IPS-18c (cell line): ENCODE measurements at regions not wholly inside any gene's neighbourhood (a gene's known extent, or its start where the extent isn't known, plus 50 kb on each side); places are given as distances from the start of the nearest gene placed in this dataset.

ENCODE experiments used
- H3K4me3 ChIP-seq: 2 replicates; pipeline ENCODE4 v1.7.0; 2013; ENCODE audit warnings: low read depth, mild to moderate bottlenecking, low read length, moderate library complexity; ENCODE audit not compliant: insufficient read depth
- H3K9me3 ChIP-seq: one replicate; pipeline ENCODE4 v1.6.1; 2013; ENCODE audit warnings: mild to moderate bottlenecking, low read length, moderate library complexity; ENCODE audit not compliant: control insufficient read depth, insufficient read depth

DNA sequence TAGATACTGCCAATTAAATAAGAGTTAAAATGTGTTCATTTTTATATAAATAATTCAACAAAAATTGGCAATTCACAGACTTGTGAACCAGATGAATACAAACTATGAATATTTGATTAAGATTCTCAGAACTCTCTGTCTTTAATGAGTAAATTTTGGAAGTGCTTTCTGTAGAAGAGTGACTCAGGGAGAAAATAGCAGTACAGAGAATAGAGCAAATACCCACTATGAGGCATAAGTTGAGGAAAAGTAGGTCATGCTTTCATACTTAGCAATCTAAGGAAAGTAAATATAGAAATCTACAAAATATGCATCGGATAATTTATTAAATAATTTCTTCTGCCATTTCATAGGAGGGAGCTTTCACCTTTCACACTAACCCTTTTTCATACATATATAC lies 117.7 kb upstream of the TMEM106B start:
- Histone ChIP-seq H3K9me3 (no peaks in the 10 kb centered on the region), H3K4me3 (no peak overlapping the region)

DNA sequence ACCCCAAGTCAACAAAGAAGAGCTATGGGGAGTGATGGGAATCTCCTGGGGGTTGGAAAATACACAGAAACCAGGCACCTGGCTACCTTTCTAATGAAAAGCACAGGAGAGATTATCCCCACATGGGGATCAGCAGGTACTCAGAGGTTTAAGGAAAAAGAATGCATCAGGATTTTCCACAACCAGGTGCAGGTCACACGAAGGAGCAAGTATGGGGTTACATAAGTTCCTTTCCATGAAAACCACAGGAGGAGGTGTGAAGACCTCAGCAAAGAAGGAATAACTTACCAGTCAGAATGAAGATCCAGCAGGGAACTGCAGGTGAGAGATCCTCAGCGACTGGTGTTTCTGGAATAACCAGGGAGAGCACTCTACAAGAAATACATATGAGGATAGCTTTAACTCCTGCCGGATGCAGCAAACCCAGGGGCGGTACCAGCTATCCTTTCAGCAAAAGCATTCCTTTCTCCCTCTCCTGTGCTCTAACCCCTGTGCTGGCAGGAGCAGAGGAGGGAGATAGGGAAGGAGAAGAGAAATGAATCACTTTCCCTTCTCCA lies 116.7 kb upstream of the TMEM106B start:
- H3K4me3 ChIP-seq: no peak overlapping the region

DNA sequence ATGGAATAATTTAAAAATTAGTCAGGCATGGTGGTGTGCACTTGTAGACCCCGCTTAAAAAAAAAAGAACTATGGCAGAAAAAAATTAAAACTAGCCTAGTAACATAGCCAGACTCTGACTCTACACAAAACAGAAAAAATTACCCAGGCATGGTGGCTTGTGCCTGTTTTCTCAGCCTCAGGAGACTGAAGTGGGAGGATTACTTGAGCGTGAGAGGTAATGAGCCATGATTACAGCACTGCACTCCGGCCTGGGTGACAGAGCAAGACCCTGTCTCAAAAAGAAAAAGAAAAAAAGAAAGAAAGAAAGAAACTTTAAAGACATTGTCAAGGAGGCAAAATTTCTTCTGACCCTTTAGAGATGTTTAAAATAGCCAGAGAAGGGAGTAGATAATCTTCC lies 109.0 kb upstream of the TMEM106B start:
- Histone ChIP-seq H3K9me3 (no peaks in the 10 kb centered on the region), H3K4me3 (no peak overlapping the region)

More for the DNA sequence above, 116.7 kb upstream of the TMEM106B start:
- H3K9me3 ChIP-seq: no peaks in the 10 kb centered on the region

DNA sequence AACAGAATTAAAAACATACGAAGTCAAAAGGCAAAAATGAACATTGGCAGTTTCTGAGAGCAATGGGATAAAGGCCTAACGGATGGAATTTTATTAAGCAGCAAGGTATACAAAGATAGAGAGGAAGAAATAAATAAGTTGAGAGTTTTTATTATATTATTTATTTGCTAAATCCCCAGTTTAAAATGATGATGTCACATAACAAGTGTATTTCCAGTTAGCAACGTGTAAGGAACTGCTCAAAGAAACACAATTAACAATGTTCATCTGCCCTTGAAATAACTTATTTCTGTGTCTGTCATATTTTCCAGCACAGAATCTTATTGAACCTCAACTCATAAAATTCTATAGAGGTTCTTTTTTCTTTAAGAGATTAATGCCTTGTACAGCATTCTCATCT lies 108.6 kb upstream of the TMEM106B start:
- H3K9me3 ChIP-seq: no peaks in the 10 kb centered on the region
- no peak overlapping the region for H3K4me3 ChIP-seq

DNA sequence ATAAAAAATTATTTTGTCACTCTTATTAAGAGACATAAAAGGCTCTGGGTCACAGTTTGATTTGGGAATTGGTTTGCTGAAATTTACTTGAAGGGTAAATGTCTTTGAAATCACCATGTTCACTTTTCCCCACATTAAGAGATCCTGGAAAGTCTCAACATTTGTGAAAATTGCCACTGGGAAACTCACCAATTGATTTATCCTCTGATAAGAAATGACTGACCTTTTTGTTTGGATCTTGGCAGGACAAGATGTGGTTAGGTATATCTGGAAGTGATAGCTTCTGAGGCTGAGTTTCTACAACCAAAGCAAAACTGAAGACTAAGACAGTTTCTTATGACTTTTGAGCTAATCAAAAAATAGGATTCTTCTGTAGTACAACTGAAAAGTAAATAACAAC lies 107.1 kb upstream of the TMEM106B start:
- Histone ChIP-seq H3K9me3 (no peaks in the 10 kb centered on the region), H3K4me3 (no peak overlapping the region)

DNA sequence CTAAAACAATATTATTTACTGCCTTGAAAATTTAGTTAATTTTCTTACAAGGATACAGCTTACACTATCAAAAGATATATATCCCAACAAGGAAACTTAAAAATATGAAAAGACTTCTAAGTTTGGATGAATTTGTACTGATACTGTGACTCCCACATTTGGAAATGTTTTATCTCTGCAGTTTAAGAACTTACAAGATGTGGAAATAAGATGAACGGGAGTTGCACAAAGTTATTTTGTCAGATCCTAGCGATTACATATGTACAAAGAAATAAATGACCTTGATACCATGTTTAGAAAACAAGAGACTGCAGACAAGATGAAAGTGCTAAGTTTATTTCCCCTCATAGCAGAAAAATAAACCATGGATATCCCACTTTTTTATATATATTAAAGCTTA lies 103.7 kb upstream of the TMEM106B start:
- Histone ChIP-seq H3K4me3 (no peak overlapping the region), H3K9me3 (no peaks in the 10 kb centered on the region)

DNA sequence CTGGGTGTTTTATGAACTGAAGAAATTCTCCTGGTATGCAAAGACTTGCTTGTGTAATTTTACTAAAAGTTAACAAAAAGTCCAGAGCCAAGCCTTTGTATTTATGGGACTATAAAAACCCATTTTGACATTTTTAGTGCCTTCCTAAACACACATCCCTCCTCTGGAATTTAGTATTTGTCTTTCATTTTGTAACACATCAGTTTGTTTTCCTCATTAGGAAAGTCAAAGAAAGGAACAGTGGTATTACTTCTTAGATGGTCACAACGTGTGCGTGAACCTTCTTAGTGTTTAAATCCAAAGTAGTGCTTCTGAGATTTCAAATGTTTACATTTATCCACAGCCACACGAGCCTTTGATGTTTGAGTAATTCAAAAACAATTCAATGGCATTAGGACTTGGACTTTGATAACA lies 103.2 kb upstream of the TMEM106B start:
- H3K4me3 ChIP-seq: no peak overlapping the region

DNA sequence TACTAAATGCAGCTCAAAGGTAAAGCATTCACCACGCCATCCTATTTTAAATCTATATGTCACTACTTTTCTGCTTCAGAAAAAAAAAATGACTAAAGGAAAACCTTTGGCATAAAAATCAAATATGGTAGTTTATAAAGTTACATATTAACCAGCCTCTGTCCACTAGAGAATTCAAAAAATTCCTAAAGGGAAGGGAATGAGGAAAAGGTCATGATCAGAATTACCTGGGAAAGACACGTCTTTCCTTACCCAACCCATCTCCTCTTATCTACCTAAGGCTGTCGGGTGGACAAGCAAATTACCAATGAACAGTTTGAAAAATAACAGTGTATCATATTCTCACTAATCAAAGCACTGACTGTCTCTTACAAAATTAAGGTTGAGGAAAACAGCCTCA lies 100.7 kb upstream of the TMEM106B start:
- H3K4me3 ChIP-seq: no peak overlapping the region
- no peaks in the 10 kb centered on the region for H3K9me3 ChIP-seq

More for the DNA sequence above, 103.2 kb upstream of the TMEM106B start:
- H3K9me3 ChIP-seq: no peaks in the 10 kb centered on the region

DNA sequence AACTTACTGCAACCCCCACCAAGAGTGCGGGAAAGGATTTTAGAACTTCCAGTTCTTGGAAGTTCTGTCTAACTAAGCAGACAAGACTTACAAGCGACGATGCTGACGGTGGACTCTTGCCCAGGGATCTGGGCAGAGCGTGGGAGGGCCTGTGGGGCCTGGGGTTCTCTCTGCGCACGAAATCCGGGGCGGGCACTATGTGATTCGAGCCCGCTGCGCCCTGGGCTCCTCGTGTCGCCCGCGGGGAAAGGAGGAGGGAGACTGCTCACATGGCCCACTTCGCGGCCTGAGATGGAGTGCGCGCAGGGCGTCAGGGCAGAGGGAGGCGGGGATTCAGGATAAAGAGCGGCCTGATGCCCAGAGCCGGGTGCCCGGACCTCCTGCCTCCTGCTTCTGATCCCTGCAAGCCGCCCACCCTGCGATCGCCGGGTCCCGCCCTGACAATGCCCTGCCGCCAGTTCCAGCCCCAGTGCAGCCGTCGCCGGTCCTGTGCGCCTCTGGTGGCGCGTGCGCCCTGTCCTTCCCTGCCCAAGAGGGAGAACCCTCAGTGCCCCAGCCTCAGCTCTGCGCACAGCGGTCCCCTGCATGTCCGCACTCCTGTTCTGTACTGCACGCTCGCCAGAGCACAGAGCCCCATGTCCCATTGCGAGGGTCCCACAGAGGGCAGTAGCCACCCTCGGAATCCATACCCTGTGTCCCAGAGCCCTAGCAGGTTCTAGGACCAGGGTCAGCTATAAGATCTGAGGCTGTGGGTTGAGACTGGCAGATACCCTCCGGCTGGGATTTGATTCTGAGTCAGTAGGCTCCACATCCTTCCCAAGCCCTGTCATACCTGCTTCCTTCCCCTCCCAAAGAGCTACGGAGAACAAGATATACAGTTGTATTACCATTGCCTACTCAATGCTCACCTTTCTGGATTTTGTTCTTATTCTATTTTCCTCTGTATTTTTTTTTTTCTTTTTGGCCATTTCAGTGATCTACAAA lies 99.4 kb upstream of the TMEM106B start:
- Histone ChIP-seq H3K9me3 (no peaks in the 10 kb centered on the region), H3K4me3 (peak overlapping the region; percentile 42)

DNA sequence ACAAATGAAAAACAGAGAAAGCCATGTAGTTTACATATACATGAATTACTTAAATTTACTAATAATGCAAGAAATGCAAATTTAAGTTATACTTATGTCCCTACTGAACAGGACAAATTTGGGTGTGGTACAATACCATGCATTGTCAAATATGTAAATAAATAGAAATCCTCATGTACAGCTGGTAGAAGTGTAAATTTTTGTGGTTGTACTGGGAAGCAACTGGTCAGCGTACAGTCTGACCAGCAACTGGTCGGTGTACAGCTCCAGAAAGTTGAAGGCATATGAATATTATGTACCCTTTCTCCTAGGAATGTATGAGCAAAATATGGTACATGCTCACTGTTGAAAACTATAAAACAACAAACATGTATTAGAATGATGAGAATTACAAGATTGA lies 93.9 kb upstream of the TMEM106B start:
- H3K4me3 ChIP-seq: no peak overlapping the region

DNA sequence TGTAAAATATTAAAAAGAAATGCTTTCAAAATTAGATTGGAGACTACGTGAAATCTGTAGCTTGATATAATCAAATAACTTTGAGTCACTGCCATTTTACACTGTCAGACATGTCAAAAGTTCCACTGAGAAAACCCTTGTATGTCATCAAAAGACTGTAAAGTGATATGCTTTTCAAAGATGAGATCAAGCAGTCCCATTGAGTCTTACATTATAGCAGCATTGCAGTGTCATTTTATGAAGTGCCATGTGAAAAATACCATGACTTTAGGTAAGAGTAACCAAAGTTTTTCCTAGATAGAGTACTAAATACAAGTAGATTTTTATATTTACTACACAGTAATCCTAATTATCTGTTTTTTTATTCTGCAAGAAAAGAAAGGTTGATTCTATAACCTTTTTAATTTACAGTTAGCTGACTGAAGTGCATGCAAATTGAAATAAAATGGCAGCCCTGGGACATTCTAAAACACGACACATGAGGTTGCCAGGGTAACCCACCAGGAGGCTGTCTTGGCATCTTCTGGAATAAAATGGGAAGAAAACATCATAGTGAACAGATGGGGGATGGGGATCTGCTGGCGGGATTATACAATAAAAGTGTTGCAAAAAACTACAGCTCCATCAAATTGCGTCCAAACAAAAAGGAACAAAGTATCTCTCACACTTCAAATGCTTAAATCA lies 91.3 kb upstream of the TMEM106B start:
- Histone ChIP-seq H3K9me3 (no peaks in the 10 kb centered on the region), H3K4me3 (no peak overlapping the region)

More for the DNA sequence above, 93.9 kb upstream of the TMEM106B start:
- no peaks in the 10 kb centered on the region for H3K9me3 ChIP-seq

DNA sequence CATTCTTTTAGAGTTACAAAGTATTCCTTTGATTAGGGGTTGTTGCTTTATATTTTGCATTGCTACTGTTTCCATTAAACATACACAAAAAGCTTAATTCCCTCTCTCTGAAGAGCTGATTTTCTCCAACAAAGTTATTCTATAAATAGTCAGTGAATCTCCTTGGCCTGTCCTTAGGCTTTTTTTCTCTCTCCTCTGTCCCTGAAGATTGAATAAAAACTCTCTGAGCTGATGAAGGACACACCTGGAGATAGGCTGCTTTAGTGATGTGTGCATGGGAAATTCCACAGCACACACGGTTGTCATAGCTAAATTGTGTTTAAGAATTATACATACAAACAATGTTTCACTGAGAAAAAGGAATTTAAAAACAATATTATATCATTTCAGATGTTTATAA lies 90.5 kb upstream of the TMEM106B start:
- Histone ChIP-seq H3K9me3 (no peaks in the 10 kb centered on the region), H3K4me3 (no peak overlapping the region)

DNA sequence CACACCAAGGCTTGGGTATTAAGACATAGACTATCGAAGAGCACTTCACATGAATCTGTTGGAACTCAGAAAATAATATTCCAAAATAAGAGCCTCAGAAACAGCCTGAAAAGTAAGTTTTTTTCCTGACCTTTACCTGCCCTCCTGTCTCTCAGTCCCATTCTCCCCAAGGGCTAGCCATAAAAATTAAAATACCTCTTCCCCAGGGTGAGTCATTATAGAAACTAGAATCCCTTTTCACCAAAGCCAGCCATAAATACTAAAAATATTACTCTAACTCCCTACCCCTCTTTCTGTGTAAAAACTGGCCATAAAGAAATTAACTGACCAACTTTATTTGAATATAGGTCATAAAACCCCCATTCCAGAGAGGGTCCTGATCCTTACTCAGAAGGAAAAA lies 87.9 kb upstream of the TMEM106B start:
- H3K9me3 ChIP-seq: no peaks in the 10 kb centered on the region
- no peak overlapping the region for H3K4me3 ChIP-seq

DNA sequence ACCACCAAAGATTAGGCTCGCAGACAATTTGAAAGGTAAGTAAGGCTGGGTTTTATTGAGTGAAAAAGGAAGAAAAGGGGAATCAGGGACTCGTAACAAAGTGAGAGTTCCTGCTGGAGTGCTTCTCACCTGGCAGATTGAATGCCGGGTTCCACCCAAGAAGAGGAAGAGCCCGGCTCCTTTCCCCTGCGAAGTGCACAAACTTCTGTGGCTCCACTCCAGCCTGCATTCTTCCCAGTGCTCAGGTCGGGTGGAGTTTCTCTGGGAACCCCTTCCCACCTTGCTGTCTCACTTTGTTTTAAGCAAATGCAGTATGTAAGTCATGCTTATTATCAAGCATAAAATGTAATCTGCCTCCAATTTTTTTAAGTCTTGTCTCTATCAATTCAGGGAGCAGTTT lies 87.1 kb upstream of the TMEM106B start:
- Histone ChIP-seq H3K4me3 (no peak overlapping the region), H3K9me3 (no peaks in the 10 kb centered on the region)

DNA sequence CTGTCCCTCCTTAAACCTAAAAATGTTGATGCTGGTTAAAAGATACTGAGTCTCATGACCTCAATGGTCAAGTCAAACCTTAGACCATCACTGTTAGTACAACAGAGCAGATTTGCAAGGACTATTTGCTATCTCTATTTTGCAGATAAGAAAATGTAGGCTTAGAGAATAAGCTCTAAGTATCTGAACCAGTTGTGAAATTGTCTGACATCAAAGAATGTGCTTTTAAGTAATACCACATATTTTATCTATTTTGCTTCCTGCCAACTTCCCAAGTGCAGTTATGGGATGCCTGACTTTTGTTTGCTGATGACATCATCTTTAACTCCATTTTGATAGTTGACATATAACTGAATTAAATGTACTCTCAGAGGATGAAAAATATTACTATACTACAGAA lies 83.6 kb upstream of the TMEM106B start:
- no peaks in the 10 kb centered on the region for H3K9me3 ChIP-seq
- H3K4me3 ChIP-seq: no peak overlapping the region

DNA sequence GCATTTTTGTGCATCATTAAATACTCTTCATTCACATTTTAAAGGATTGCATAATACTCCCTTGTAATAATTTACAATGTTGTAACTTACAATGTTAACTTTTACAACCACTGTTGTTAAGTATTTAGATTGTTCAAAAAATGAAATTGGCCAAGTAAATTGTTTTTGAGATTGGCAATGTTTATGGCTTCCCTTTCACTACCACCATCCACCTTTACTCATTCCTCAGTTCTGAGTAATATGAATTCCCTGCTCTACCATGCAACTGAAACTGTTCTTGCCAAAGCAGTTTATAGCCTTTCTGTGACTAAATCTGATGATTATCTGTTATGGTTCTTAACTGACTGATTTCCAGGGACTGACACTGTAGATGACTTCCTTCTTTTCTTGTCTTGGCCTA lies 80.5 kb upstream of the TMEM106B start:
- no peaks in the 10 kb centered on the region for H3K9me3 ChIP-seq

DNA sequence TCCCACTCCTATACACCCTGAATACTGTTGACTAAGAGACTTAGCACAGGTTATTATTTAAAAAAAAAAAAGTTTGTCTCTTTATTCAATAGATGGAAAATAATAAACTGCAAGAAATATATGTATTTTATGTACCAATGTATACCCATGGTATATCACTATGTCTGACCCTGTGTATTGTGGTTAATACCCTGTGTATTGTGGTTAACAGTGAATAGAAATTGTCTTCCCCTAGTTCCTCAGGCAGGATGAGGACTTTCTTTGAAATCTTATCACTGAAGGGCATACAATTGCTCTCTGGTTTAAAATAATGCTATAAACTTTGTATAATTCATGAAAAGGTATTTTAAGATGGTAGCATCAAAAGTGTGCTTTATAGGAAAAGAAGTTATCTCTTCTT lies 80.0 kb upstream of the TMEM106B start:
- Histone ChIP-seq H3K4me3 (no peak overlapping the region), H3K9me3 (no peaks in the 10 kb centered on the region)

More for the DNA sequence above, 80.5 kb upstream of the TMEM106B start:
- H3K4me3 ChIP-seq: no peak overlapping the region

DNA sequence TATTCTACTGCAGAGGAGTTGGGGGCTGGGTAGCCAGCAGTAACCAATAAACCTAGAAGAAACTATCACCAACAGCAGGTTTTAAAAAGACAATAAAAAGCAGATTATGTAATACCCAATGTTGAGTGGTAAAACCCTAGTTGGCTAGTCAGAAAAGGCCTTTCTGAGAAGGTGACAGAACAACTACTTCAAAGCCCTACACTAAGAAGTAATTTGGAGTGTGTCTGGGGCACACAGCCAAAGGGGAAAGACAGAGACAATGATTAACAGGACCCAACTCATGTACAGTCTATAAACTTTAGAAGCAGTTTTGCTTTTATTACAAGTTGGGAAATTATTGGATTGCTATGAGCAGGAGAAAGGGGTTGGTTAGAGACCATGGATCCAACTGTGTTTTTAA lies 77.2 kb upstream of the TMEM106B start:
- H3K9me3 ChIP-seq: no peaks in the 10 kb centered on the region
- H3K4me3 ChIP-seq: no peak overlapping the region
